ENCODE measurements at regions not wholly inside any gene's neighbourhood (a gene's known extent, or its start where the extent isn't known, plus 50 kb on each side); places are given as distances from the start of the nearest gene placed in this dataset.

- Histone ChIP-seq H3K9me3 (ENCODE audit: control insufficient read depth, insufficient read depth, low read depth, low read length) (no peaks in the 10 kb centered on the region), H3K36me3 (ENCODE audit: control insufficient read depth in 2 of 2, insufficient read depth in 1 of 2, low read length in 2 of 2) (no peaks in the 10 kb centered on the region), H3K27ac (ENCODE audit: extremely low read depth, low read depth, low read length) (no peak overlapping the region), H3K4me1 (ENCODE audit: control insufficient read depth, insufficient read depth, low read length) (no peaks in the 10 kb centered on the region; the same call in 1 of the 2 replicates), H3K4me3 (ENCODE audit: low read depth, low read length) (no peak overlapping the region)
- POLR2A ChIA-PET = interaction anchor here (0.6 kb wide), 2 partner anchors 112 to 758 kb away, joined by 4 to 5 read pairs; no protein-coding TSS in a partner anchor
- TF ChIP-seq ZFP41 (tag by site-specific recombination; IDR thresholded peaks at IDR 0.05; ENCODE audit: borderline replicate concordance) = no peak
- TF ChIP-seq ZNF350 (tag by site-specific recombination; IDR thresholded peaks at IDR 0.05) = no peak
- no peak for TF ChIP-seq HOXD13 (CRISPR knock-in tag; IDR thresholded peaks at IDR 0.05; ENCODE audit: borderline replicate concordance)
- TF ChIP-seq ZFP37 (tag by site-specific recombination; IDR thresholded peaks at IDR 0.05) = no peak
- CTCF ChIA-PET = no interaction called here
These were observed 259.4 kb downstream of the GADD45G start for GRCh38 chr9:89864257-89864656.

- H3K4me3 ChIP-seq (ENCODE audit: low read depth, low read length) = no peak overlapping the region
- ChIA-PET POLR2A (interaction anchor here (0.6 kb wide), 2 partner anchors 113 to 758 kb away, joined by 4 to 5 read pairs; no protein-coding TSS in a partner anchor), CTCF (no interaction called here)
- no peaks in the 10 kb centered on the region for H3K9me3 ChIP-seq (ENCODE audit: control insufficient read depth, insufficient read depth, low read depth, low read length)
- TF ChIP-seq ZFP69B (tag by site-specific recombination; IDR thresholded peaks at IDR 0.05) = no peak
- TF ChIP-seq ZNF792 (tag by site-specific recombination; IDR thresholded peaks at IDR 0.05) = no peak
- TF ChIP-seq MYNN (tag by site-specific recombination; IDR thresholded peaks at IDR 0.05; ENCODE audit: borderline replicate concordance) = no peak
- H3K4me1 ChIP-seq (ENCODE audit: control insufficient read depth, insufficient read depth, low read length) = no peaks in the 10 kb centered on the region; the same call in 1 of the 2 replicates
- H3K36me3 ChIP-seq (ENCODE audit: control insufficient read depth in 2 of 2, insufficient read depth in 1 of 2, low read length in 2 of 2) = no peaks in the 10 kb centered on the region
- H3K27ac ChIP-seq (ENCODE audit: extremely low read depth, low read depth, low read length) = no peak overlapping the region
These were observed 259.9 kb downstream of the GADD45G start for GRCh38 chr9:89864731-89865130.

GRCh38 chr9:89865357-89865756 is 260.5 kb downstream of the GADD45G start:
- H3K27ac ChIP-seq (ENCODE audit: extremely low read depth, low read depth, low read length) = no peak overlapping the region
- H3K36me3 ChIP-seq (ENCODE audit: control insufficient read depth in 2 of 2, insufficient read depth in 1 of 2, low read length in 2 of 2) = no peaks in the 10 kb centered on the region
- H3K4me3 ChIP-seq (ENCODE audit: low read depth, low read length) = no peak overlapping the region
- H3K9me3 ChIP-seq (ENCODE audit: control insufficient read depth, insufficient read depth, low read depth, low read length) = no peaks in the 10 kb centered on the region
- CTCF ChIA-PET = no interaction called here
- POLR2A ChIA-PET = no interaction called here
- no peaks in the 10 kb centered on the region; the same call in 1 of the 2 replicates for H3K4me1 ChIP-seq (ENCODE audit: control insufficient read depth, insufficient read depth, low read length)
- TF ChIP-seq ZNF645 (tag by site-specific recombination; IDR thresholded peaks at IDR 0.05) (no peak), OSR2 (tag by site-specific recombination; IDR thresholded peaks at IDR 0.05) (no peak), ZNF658 (tag by site-specific recombination; IDR thresholded peaks at IDR 0.05) (no peak), ZBTB17 (tag by site-specific recombination; IDR thresholded peaks at IDR 0.05) (no peak), ZNF449 (tag by site-specific recombination; IDR thresholded peaks at IDR 0.05) (no peak), ZNF404 (tag by site-specific recombination; IDR thresholded peaks at IDR 0.05) (no peak), TSHZ1 (tag by site-specific recombination; IDR thresholded peaks at IDR 0.05; ENCODE audit: borderline replicate concordance) (no peak), ZBTB26 (tag by site-specific recombination; optimal IDR thresholded peaks at IDR 0.05) (no peak), ZNF274 (IDR thresholded peaks at IDR 0.05; ENCODE audit: low read length) (no peak), ZNF274 (tag by site-specific recombination; IDR thresholded peaks at IDR 0.05; ENCODE audit: borderline replicate concordance) (no peak), ZNF544 (tag by site-specific recombination; IDR thresholded peaks at IDR 0.05) (no peak), ZSCAN16 (tag by site-specific recombination; IDR thresholded peaks at IDR 0.05) (no peak), INSM2 (tag by site-specific recombination; IDR thresholded peaks at IDR 0.05) (no peak)
